ENCODE measurements at regions not wholly inside any gene's neighbourhood (a gene's known extent, or its start where the extent isn't known, plus 50 kb on each side); places are given as distances from the start of the nearest gene placed in this dataset.

DNA sequence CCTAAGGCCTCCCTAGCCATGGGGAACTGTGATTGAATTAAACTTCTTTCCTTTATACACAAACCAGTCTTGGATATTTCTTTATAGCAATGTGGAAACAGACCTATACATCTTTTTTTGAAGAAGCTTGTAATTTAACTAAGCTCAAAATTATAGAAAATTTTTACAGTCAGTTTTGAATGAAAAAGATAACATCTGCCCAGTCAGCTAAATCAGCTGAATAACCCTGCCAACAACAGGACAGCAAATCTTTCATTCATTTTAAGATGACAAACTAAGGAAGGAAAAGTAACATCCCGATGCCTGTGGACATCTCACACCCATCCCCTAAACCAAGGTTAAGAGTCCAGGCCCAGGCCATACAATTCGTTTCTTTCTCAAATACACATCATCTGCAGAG, 541.3 kb upstream of the SLC39A10 start:
- TF ChIP-seq, protein P1, sequence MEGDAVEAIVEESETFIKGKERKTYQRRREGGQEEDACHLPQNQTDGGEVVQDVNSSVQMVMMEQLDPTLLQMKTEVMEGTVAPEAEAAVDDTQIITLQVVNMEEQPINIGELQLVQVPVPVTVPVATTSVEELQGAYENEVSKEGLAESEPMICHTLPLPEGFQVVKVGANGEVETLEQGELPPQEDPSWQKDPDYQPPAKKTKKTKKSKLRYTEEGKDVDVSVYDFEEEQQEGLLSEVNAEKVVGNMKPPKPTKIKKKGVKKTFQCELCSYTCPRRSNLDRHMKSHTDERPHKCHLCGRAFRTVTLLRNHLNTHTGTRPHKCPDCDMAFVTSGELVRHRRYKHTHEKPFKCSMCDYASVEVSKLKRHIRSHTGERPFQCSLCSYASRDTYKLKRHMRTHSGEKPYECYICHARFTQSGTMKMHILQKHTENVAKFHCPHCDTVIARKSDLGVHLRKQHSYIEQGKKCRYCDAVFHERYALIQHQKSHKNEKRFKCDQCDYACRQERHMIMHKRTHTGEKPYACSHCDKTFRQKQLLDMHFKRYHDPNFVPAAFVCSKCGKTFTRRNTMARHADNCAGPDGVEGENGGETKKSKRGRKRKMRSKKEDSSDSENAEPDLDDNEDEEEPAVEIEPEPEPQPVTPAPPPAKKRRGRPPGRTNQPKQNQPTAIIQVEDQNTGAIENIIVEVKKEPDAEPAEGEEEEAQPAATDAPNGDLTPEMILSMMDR (conservative IDR thresholded peaks at IDR 0.05; ENCODE audit: low read length): no peak
- TF ChIP-seq EZH2phosphoT487 (IDR thresholded peaks at IDR 0.05; ENCODE audit: borderline replicate concordance): no peak
- Histone ChIP-seq H3K9me2 (replicated peaks; ENCODE audit: low read depth, low read length) (no peaks in the 10 kb centered on the region), H4K20me1 (ENCODE audit: insufficient read depth, low read length, poor library complexity, severe bottlenecking) (no peaks in the 10 kb centered on the region), H3K4me2 (ENCODE audit: low read depth, low read length, poor library complexity, severe bottlenecking) (no peak overlapping the region), H3K36me3 (ENCODE audit: insufficient read depth, low read length) (no peaks in the 10 kb centered on the region), H3K4me3 (ENCODE audit: low read length, poor library complexity, severe bottlenecking) (no peak overlapping the region), H3K79me2 (ENCODE audit: insufficient read depth, low read length) (no peaks in the 10 kb centered on the region), H3K4me1 (ENCODE audit: insufficient read depth, low read length, poor library complexity, severe bottlenecking) (no peaks in the 10 kb centered on the region), H2AFZ (ENCODE audit: low read length) (no peak overlapping the region), H3K9ac (ENCODE audit: low read depth, low read length, poor library complexity, severe bottlenecking) (no peak overlapping the region), H3K27me3 (ENCODE audit: insufficient read depth, low read length, poor library complexity, severe bottlenecking) (no peaks in the 10 kb centered on the region), H3K9me3 (ENCODE audit: insufficient read depth, low read depth, low read length) (peaks cover 4% of the 10 kb centered on the region; the same call in 1 of the 2 replicates), H3F3A (ENCODE audit: low read depth) (no peaks in the 10 kb centered on the region)

DNA sequence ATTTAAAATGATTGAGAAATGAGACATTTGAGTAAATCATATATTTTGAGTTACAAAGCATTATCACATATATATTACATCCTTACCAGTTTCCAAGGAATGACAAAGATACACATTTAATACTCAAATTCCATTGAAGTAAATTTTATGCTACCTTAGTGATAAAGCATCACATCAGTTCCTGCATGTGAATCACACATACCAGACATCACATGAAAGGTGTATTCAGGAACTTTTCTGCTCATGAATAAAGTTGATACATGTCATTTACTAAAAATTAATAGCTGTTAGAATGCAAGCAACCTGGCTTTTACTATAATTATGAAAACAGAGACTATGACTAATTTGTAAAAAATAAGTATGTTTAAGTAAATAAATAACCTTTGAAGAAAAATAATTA, 548.8 kb upstream of the SLC39A10 start:
- no peaks in the 10 kb centered on the region for H3K36me3 ChIP-seq (ENCODE audit: insufficient read depth, low read length)
- no peak overlapping the region for H3K9ac ChIP-seq (ENCODE audit: low read depth, low read length, poor library complexity, severe bottlenecking)
- H3K9me3 ChIP-seq (ENCODE audit: insufficient read depth, low read depth, low read length): no peaks in the 10 kb centered on the region
- H3K9me2 ChIP-seq (replicated peaks; ENCODE audit: low read depth, low read length): no peaks in the 10 kb centered on the region
- TF ChIP-seq, protein P1 (conservative IDR thresholded peaks at IDR 0.05; ENCODE audit: low read length): no peak
- TF ChIP-seq EZH2phosphoT487 (IDR thresholded peaks at IDR 0.05; ENCODE audit: borderline replicate concordance): no peak
- H3K79me2 ChIP-seq (ENCODE audit: insufficient read depth, low read length): no peaks in the 10 kb centered on the region
- H2AFZ ChIP-seq (ENCODE audit: low read length): no peak overlapping the region
- H3K27me3 ChIP-seq (ENCODE audit: insufficient read depth, low read length, poor library complexity, severe bottlenecking): no peaks in the 10 kb centered on the region
- no peak overlapping the region for H3K4me2 ChIP-seq (ENCODE audit: low read depth, low read length, poor library complexity, severe bottlenecking)
- no peaks in the 10 kb centered on the region for H3F3A ChIP-seq (ENCODE audit: low read depth)
- no peaks in the 10 kb centered on the region for H3K4me1 ChIP-seq (ENCODE audit: insufficient read depth, low read length, poor library complexity, severe bottlenecking)
- H3K4me3 ChIP-seq (ENCODE audit: low read length, poor library complexity, severe bottlenecking): no peak overlapping the region
- no peaks in the 10 kb centered on the region for H4K20me1 ChIP-seq (ENCODE audit: insufficient read depth, low read length, poor library complexity, severe bottlenecking)

DNA sequence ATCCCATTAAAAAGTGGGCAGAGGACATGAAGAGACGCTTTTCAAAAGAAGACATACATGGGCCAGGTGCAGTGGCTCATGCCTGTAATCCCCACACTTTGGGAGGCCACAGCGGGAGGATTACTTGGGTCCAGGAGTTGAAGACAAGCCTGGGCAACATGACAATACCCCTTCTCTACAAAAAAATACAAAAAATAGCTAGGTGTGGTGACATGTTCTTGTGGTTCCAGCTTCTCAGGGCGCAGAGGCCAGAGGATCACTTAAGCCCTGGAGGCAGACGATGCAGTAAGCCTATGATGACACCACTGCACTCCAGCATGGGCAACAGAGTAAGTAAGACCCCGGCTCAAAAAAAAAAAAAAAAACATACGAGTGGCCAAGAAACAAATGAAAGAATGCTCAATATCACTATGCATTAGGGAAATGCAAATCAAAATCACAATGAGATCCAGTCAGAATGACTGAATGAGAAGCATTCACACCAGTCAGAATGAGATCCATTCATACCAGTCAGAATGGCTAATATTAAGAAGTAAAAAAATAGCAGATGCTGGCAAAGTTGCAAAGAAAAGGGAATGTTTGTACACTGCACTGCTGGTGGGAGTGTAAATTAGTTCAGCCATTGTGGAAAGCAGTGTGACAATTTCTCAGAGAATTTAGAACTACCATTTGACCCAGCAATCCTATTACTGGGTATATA, 550.2 kb upstream of the SLC39A10 start:
- Histone ChIP-seq H3K4me3 (ENCODE audit: low read length, poor library complexity, severe bottlenecking) (no peak overlapping the region), H3K9me2 (replicated peaks; ENCODE audit: low read depth, low read length) (no peaks in the 10 kb centered on the region), H3K4me1 (ENCODE audit: insufficient read depth, low read length, poor library complexity, severe bottlenecking) (peaks cover 6% of the 10 kb centered on the region), H3K9ac (ENCODE audit: low read depth, low read length, poor library complexity, severe bottlenecking) (no peak overlapping the region), H3K36me3 (ENCODE audit: insufficient read depth, low read length) (no peaks in the 10 kb centered on the region), H2AFZ (ENCODE audit: low read length) (no peak overlapping the region), H3K27me3 (ENCODE audit: insufficient read depth, low read length, poor library complexity, severe bottlenecking) (no peaks in the 10 kb centered on the region), H4K20me1 (ENCODE audit: insufficient read depth, low read length, poor library complexity, severe bottlenecking) (no peaks in the 10 kb centered on the region), H3K4me2 (ENCODE audit: low read depth, low read length, poor library complexity, severe bottlenecking) (no peak overlapping the region), H3K79me2 (ENCODE audit: insufficient read depth, low read length) (no peaks in the 10 kb centered on the region), H3K9me3 (ENCODE audit: insufficient read depth, low read depth, low read length) (no peaks in the 10 kb centered on the region), H3F3A (ENCODE audit: low read depth) (no peaks in the 10 kb centered on the region)
- TF ChIP-seq, protein P1 (conservative IDR thresholded peaks at IDR 0.05; ENCODE audit: low read length): no peak
- no peak for TF ChIP-seq EZH2phosphoT487 (IDR thresholded peaks at IDR 0.05; ENCODE audit: borderline replicate concordance)
